Hepatocyte (in vitro differentiated cells): ENCODE measurements at regions not wholly inside any gene's neighbourhood (a gene's known extent, or its start where the extent isn't known, plus 50 kb on each side); places are given as distances from the start of the nearest gene placed in this dataset.

ENCODE experiments used
- CTCF ChIP-seq: fragments of 200-600 bp; sonication (generic); IDR thresholded peaks from 2 replicates; pipeline ENCODE4 v1.5.1; 2016; ENCODE audit warnings: antibody characterized with exemption, mild to moderate bottlenecking; ENCODE audit not compliant: poor library complexity
- EZH2 ChIP-seq: fragments of 200-600 bp; sonication (generic); IDR thresholded peaks from 2 replicates; pipeline ENCODE4 v1.6.1; 2016; ENCODE audit warnings: antibody characterized with exemption, mild to moderate bottlenecking, borderline replicate concordance

- TF ChIP-seq CTCF (no peak), EZH2 (no peak)
Observed at GRCh38 chr5:153437251-153437650, 53.2 kb upstream of the GRIA1 start.
